ENCODE measurements at regions not wholly inside any gene's neighbourhood (a gene's known extent, or its start where the extent isn't known, plus 50 kb on each side); places are given as distances from the start of the nearest gene placed in this dataset.

GRCh38 chr3:147324356-147324755 lies 82.0 kb downstream of the ZIC4 start:
- no peak for TF ChIP-seq CEBPB (IDR thresholded peaks at IDR 0.05; ENCODE audit: low read depth)
- TF ChIP-seq POLR2A (IDR thresholded peaks at IDR 0.05; ENCODE audit: borderline replicate concordance, extremely low read depth, insufficient read depth, insufficient read length): no peak
- TF ChIP-seq SRF (IDR thresholded peaks at IDR 0.05; ENCODE audit: low read depth): no peak
- no peak for TF ChIP-seq EGR1 (IDR thresholded peaks at IDR 0.05; ENCODE audit: low read depth)
- TF ChIP-seq, protein P1, sequence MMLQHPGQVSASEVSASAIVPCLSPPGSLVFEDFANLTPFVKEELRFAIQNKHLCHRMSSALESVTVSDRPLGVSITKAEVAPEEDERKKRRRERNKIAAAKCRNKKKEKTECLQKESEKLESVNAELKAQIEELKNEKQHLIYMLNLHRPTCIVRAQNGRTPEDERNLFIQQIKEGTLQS (IDR thresholded peaks at IDR 0.05): no peak
- no peak for TF ChIP-seq CTCF (IDR thresholded peaks at IDR 0.05 in 2 of 3, conservative IDR thresholded peaks at IDR 0.05 in 1 of 3; ENCODE audit: borderline replicate concordance in 1 of 3, insufficient read depth in 1 of 3, low read depth in 2 of 3, low read length in 2 of 3)
- no peak for TF ChIP-seq EZH2 (IDR thresholded peaks at IDR 0.05)
- TF ChIP-seq POLR2AphosphoS5 (IDR thresholded peaks at IDR 0.05; ENCODE audit: low read depth, low read length): no peak
- no peak for TF ChIP-seq RAD21 (IDR thresholded peaks at IDR 0.05; ENCODE audit: low read depth)
- no peak for TF ChIP-seq ZNF274 (IDR thresholded peaks at IDR 0.05; ENCODE audit: low read depth, low read length)
- TF ChIP-seq TCF7L2 (IDR thresholded peaks at IDR 0.05; ENCODE audit: borderline replicate concordance, extremely low read depth, insufficient read depth, insufficient read length): no peak
